ENCODE measurements at regions not wholly inside any gene's neighbourhood (a gene's known extent, or its start where the extent isn't known, plus 50 kb on each side); places are given as distances from the start of the nearest gene placed in this dataset.

DNA sequence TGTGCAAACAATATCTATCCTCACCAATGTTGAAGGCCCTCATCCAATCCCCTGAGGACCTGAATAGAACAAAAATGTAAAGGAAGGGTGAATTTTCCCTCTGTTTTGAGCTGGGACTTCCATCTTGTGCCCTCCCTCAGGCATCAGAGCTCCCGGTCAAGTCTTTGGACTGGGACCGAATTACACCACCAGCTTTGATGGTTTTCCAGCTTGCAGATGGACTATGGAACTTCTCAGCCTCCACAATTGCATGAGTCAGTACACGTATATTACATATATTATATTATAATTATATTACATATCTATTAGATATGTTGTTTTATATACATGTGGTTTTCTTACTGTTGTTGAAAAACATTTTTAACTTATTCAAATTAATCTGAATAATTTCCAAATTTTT, 496.4 kb downstream of the CMPK2 start:
- DNase-seq (ENCODE audit: low read depth) = no peak
- no peak overlapping the region for H3K4me3 ChIP-seq (ENCODE audit: low read depth, low read length)
- no peak for TF ChIP-seq CTCF (IDR thresholded peaks at IDR 0.05; ENCODE audit: control insufficient read depth, extremely low read depth, insufficient read depth)

DNA sequence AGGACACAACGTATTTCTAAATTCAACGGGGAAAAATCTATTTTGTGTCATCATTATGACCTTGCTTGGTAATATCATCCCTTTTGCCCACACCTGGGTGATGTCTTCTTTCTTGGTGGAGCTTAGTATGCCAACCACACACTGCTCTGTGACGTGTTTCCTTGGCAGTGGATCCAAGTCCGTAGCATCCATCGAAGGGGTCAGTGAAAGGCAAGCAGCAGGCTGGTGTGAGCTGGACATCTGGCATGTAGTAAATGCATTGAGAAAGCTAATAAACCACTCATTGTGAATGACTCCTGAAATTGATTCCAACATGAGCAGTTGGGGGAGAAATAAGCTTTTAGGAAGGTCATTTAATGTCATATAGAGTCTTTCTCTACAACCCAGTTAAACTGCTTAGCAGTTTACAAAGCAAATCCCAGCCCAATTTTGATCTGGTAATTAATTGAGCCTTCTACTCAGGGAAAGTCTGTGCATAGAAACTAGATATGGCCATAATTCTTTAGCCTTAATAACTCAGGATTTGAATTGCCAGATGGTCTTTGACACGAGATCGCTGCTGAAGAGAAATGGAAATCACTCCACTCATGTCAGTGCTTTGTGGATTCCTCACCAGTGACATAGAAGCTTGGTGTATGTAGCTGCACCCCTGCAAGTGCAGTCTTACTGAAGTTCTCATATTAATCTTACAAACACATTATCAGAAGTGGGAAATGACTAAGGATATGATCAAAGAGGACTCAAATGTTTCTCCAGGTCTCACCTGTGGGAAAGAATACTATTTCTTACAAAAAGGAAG, 494.8 kb downstream of the CMPK2 start:
- DNase-seq (ENCODE audit: low read depth) = no peak
- no peak for TF ChIP-seq CTCF (IDR thresholded peaks at IDR 0.05; ENCODE audit: control insufficient read depth, extremely low read depth, insufficient read depth)
- no peak overlapping the region for H3K4me3 ChIP-seq (ENCODE audit: low read depth, low read length)

DNA sequence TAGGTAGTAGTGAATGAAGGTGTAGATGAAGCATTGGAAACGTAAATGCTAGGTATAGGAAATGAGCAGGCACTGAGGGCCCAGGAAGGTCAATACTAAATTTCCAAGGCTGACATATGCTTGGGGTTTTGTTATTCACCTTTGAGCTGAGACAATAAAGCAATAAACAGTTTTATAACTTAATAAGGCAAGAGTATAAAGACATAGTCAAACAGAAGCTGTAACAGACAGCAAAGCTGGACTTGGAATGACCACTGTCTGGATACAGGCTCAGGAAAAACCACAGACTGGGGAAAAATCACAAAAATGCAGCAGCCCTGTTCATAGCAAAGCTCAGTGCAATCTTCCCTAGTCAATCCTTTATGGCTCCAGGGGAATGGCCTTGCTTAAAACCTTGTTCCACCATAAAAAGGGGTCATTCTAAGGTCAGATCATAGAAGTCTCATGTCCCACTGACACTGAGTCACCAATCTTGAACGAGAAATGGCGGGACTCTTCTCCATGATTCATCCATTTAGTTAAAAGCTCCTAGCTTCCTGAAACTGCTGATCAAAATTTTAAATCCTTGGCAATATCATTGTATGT, 493.3 kb downstream of the CMPK2 start:
- TF ChIP-seq CTCF (IDR thresholded peaks at IDR 0.05; ENCODE audit: control insufficient read depth, extremely low read depth, insufficient read depth) = no peak
- H3K4me3 ChIP-seq (ENCODE audit: low read depth, low read length) = no peak overlapping the region
- DNase-seq (ENCODE audit: low read depth) = no peak

DNA sequence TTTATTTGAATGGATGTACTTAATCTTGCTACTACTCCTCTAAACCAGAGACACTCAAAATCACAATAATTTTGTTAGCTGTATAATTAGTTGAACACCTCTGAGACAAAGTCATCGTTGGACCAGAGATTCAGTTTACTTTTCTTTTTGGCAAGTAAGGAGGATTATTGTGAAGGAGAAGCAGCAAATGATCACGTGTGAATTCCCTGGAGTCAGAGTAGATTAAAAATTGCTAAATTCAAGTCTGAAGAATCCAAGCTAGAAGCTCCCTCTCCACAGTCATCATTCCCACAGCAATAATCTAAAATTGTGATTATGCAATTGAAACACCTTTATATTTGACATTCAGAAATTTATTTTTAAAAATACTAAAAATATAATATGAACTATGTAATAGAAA, 484.4 kb downstream of the CMPK2 start:
- DNase-seq (ENCODE audit: low read depth) = no peak
- no peak overlapping the region for H3K4me3 ChIP-seq (ENCODE audit: low read depth, low read length)
- TF ChIP-seq CTCF (IDR thresholded peaks at IDR 0.05; ENCODE audit: control insufficient read depth, extremely low read depth, insufficient read depth) = no peak

- H3K4me3 ChIP-seq (ENCODE audit: low read depth, low read length) = no peak overlapping the region
- TF ChIP-seq CTCF (IDR thresholded peaks at IDR 0.05; ENCODE audit: control insufficient read depth, extremely low read depth, insufficient read depth) = no peak
- no peak for DNase-seq (ENCODE audit: low read depth)
Observed at GRCh38 chr2:6384341-6384740, 481.4 kb downstream of the CMPK2 start.

DNA sequence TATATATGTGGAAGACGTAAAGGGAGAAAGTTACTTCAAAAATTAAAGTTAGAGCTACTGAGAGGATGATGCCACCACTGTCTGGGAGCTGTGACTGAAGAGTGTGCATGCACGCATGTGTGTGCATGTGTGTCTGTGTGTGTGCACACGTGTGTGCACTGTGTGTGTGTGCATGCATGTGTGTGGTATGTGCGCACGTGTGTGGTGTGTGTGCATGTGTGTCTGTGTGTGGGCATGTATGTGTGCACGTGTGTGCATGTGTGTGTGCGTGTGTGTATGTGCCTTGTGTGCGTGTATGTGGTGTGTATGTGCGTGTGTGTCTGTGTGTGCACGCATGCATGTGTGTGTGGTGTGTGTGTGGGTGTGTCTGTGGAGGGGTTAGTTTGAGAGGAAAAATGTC, 473.4 kb downstream of the CMPK2 start:
- TF ChIP-seq CTCF (IDR thresholded peaks at IDR 0.05; ENCODE audit: control insufficient read depth, extremely low read depth, insufficient read depth) = no peak
- no peak overlapping the region for H3K4me3 ChIP-seq (ENCODE audit: low read depth, low read length)

GRCh38 chr2:6392966-6393365, 472.7 kb downstream of the CMPK2 start:
- H3K4me3 ChIP-seq (ENCODE audit: low read depth, low read length) = no peak overlapping the region
- DNase-seq (ENCODE audit: low read depth) = no peak
- no peak for TF ChIP-seq CTCF (IDR thresholded peaks at IDR 0.05; ENCODE audit: control insufficient read depth, extremely low read depth, insufficient read depth)

More for the DNA sequence above, 473.4 kb downstream of the CMPK2 start:
- no peak for DNase-seq (ENCODE audit: low read depth)
